H1 (cell line): ENCODE measurements at regions not wholly inside any gene's neighbourhood (a gene's known extent, or its start where the extent isn't known, plus 50 kb on each side); places are given as distances from the start of the nearest gene placed in this dataset.

Experiments
- CTCF ChIA-PET: fragments of 300-600 bp; sonication (Branson Sonifier 250); formaldehyde crosslinking; loops from one replicate; lab custom pipeline; 2021; ENCODE audit not compliant: partially characterized antibody; lab: Charles Lee
- POLR2A ChIA-PET: fragments of 300-600 bp; sonication (Branson Sonifier 250); formaldehyde crosslinking; loops from one replicate; lab custom pipeline; 2021; ENCODE audit warnings: inconsistent platforms; ENCODE audit not compliant: partially characterized antibody; lab: Charles Lee
- DNase-seq, 2 experiments: peaks; one replicate each; pipeline versions ENCODE4 v3.0.0 to v3.0.0-alpha.2; 2010 to 2022; ENCODE audit warnings: low spot score in 2 of 2, low read depth in 1 of 2, mixed read lengths in 1 of 2
- FAIRE-seq: peaks from 2 replicates; lab custom pipeline; 2011; peaks lifted over from hg19 to GRCh38; lab: Jason Lieb, UNC
- H2AFZ ChIP-seq: 2 replicates; pipeline ENCODE4 v1.8.1; 2012; ENCODE audit warnings: low read length, inconsistent platforms
- H2AK5ac ChIP-seq: 2 replicates; pipeline ENCODE4 v1.6.1; 2013; ENCODE audit warnings: low read depth, low read length
- H2BK120ac ChIP-seq: replicated peaks from 2 replicates; pipeline ENCODE3; 2013; ENCODE audit warnings: low read depth, low read length, inconsistent platforms
- H2BK12ac ChIP-seq: 2 replicates; pipeline ENCODE4 v1.6.1; 2013; ENCODE audit warnings: low read depth, low read length
- H2BK15ac ChIP-seq: 2 replicates; pipeline ENCODE4 v1.6.1; 2013; ENCODE audit warnings: low read length
- H2BK20ac ChIP-seq: 2 replicates; pipeline ENCODE4 v1.6.1; 2013; ENCODE audit warnings: low read length
- H2BK5ac ChIP-seq: 2 replicates; pipeline ENCODE4 v1.6.1; 2013; ENCODE audit warnings: low read depth, low read length
- H3K14ac ChIP-seq: 2 replicates; pipeline ENCODE4 v1.6.1; 2013; ENCODE audit warnings: inconsistent platforms; ENCODE audit not compliant: insufficient read length
- H3K18ac ChIP-seq: 2 replicates; pipeline ENCODE4 v1.6.1; 2013; ENCODE audit warnings: low read length; ENCODE audit errors: extremely low read depth
- H3K23ac ChIP-seq: 2 replicates; pipeline ENCODE4 v1.6.1; 2013; ENCODE audit warnings: inconsistent platforms; ENCODE audit not compliant: insufficient read length
- H3K23me2 ChIP-seq: 2 replicates; pipeline ENCODE4 v1.6.1; 2013; ENCODE audit warnings: low read depth, low read length
- H3K27ac ChIP-seq: 2 replicates; pipeline ENCODE4 v1.6.1; 2011; ENCODE audit warnings: low read depth, low read length, inconsistent platforms
- H3K27me3 ChIP-seq, 4 experiments: replicated peaks in 1 of 4; 1 replicate in 1 of 4; 2 replicates in 3 of 4; pipeline versions ENCODE4 v1.6.1 to v1.8.1; 2011 to 2013; ENCODE audit warnings: low read length in 3 of 4, mild to moderate bottlenecking in 3 of 4, inconsistent platforms in 2 of 4, mixed read lengths in 2 of 4, moderate library complexity in 1 of 4; ENCODE audit not compliant: control insufficient read depth in 3 of 4, insufficient read depth in 3 of 4; ENCODE audit errors: extremely low read depth in 1 of 4
- H3K36me3 ChIP-seq, 4 experiments: 2 replicates each; pipeline versions ENCODE4 v1.6.1 to v1.8.1; 2011 to 2013; ENCODE audit warnings: mild to moderate bottlenecking in 4 of 4, low read length in 3 of 4, moderate library complexity in 2 of 4, control low read depth in 1 of 4, inconsistent platforms in 1 of 4; ENCODE audit not compliant: insufficient read depth in 4 of 4, control insufficient read depth in 2 of 4
- H3K4ac ChIP-seq: replicated peaks from 2 replicates; pipeline ENCODE3; 2013; ENCODE audit warnings: low read length, low read depth, mixed read lengths, inconsistent platforms; ENCODE audit not compliant: insufficient read length
- H3K4me1 ChIP-seq, 4 experiments: replicated peaks in 1 of 4; 1 replicate in 1 of 4; 2 replicates in 3 of 4; pipeline versions ENCODE4 v1.6.1 to v1.8.1; 2011 to 2013; ENCODE audit warnings: low read length in 3 of 4, inconsistent platforms in 2 of 4, mixed read lengths in 1 of 4; ENCODE audit not compliant: insufficient read depth in 4 of 4, control insufficient read depth in 3 of 4
- H3K4me2 ChIP-seq, 2 experiments: 2 replicates each; pipeline versions ENCODE4 v1.6.1 to v1.8.1; 2011 to 2013; ENCODE audit warnings: low read depth in 2 of 2, low read length in 2 of 2, control low read depth in 1 of 2, inconsistent platforms in 1 of 2, mild to moderate bottlenecking in 1 of 2; ENCODE audit not compliant: insufficient read depth in 1 of 2
- H3K4me3 ChIP-seq, 4 experiments: fragments of 200-600, 300-600 bp in 1 of 4; sonication (generic), shearing (Covaris generic), sonication (Bioruptor Twin) in 1 of 4; 2 replicates each; pipeline versions ENCODE4 v1.5.1 to v1.8.1; 2011 to 2016; ENCODE audit warnings: low read length in 4 of 4, low read depth in 3 of 4, control low read depth in 2 of 4, inconsistent platforms in 2 of 4, mild to moderate bottlenecking in 2 of 4, mixed read lengths in 1 of 4, moderate library complexity in 1 of 4; ENCODE audit not compliant: insufficient read depth in 2 of 4; ENCODE audit errors: extremely low read depth in 1 of 4
- H3K56ac ChIP-seq: replicated peaks from 2 replicates; pipeline ENCODE3; 2013; ENCODE audit warnings: low read depth, mild to moderate bottlenecking, mixed read lengths, low read length, inconsistent platforms; ENCODE audit not compliant: insufficient read length
- H3K79me1 ChIP-seq: 2 replicates; pipeline ENCODE4 v1.6.1; 2013; ENCODE audit warnings: low read depth, low read length, control low read depth
- H3K79me2 ChIP-seq, 2 experiments: 2 replicates each; pipeline versions ENCODE4 v1.6.1 to v1.8.1; 2012 to 2013; ENCODE audit warnings: low read length in 2 of 2, mild to moderate bottlenecking in 2 of 2, inconsistent platforms in 1 of 2; ENCODE audit not compliant: insufficient read depth in 2 of 2, control insufficient read depth in 1 of 2
- H3K9ac ChIP-seq, 4 experiments: replicated peaks in 1 of 4; 1 replicate in 1 of 4; 2 replicates in 3 of 4; pipeline versions ENCODE4 v1.6.1 to v1.8.1; 2011 to 2013; ENCODE audit warnings: low read depth in 3 of 4, low read length in 3 of 4, control low read depth in 2 of 4, mild to moderate bottlenecking in 2 of 4, moderate library complexity in 2 of 4, inconsistent platforms in 1 of 4; ENCODE audit errors: extremely low read depth in 1 of 4
- H3K9me3 ChIP-seq, 2 experiments: 2 replicates each; pipeline versions ENCODE4 v1.6.1 to v1.8.1; 2012 to 2013; ENCODE audit warnings: mild to moderate bottlenecking in 2 of 2, moderate library complexity in 2 of 2, control low read depth in 1 of 2, inconsistent platforms in 1 of 2, low read depth in 1 of 2, low read length in 1 of 2, mixed read lengths in 1 of 2; ENCODE audit not compliant: insufficient read depth in 2 of 2
- H4K20me1 ChIP-seq, 2 experiments: replicated peaks in 1 of 2; 2 replicates each; pipeline versions ENCODE3 to v1.8.1; 2011 to 2013; ENCODE audit warnings: inconsistent platforms in 2 of 2, low read length in 2 of 2, mild to moderate bottlenecking in 1 of 2; ENCODE audit not compliant: insufficient read depth in 2 of 2, control insufficient read depth in 1 of 2
- H4K5ac ChIP-seq: 2 replicates; pipeline ENCODE4 v1.6.1; 2013; ENCODE audit warnings: low read length, low read depth, mixed read lengths, inconsistent platforms; ENCODE audit not compliant: insufficient read length
- H4K8ac ChIP-seq: 2 replicates; pipeline ENCODE4 v1.8.0; 2013; ENCODE audit warnings: mild to moderate bottlenecking, moderate library complexity, low read length, inconsistent platforms; ENCODE audit not compliant: insufficient read depth; ENCODE audit errors: extremely low read depth
- H4K91ac ChIP-seq: replicated peaks from 2 replicates; pipeline ENCODE3; 2013; ENCODE audit warnings: low read length, mixed read lengths, inconsistent platforms; ENCODE audit not compliant: insufficient read length
- BACH1 ChIP-seq: IDR thresholded peaks from 2 replicates; pipeline ENCODE4 v1.6.1; 2012; ENCODE audit warnings: low read length, improper control_type of control experiment
- GTF2F1 ChIP-seq: IDR thresholded peaks from 2 replicates; pipeline ENCODE4 v1.6.1; 2012; ENCODE audit warnings: low read depth, low read length, improper control_type of control experiment, borderline replicate concordance
- HDAC2 ChIP-seq, 2 experiments: fragments of 300-600 bp in 1 of 2; sonication (generic) in 1 of 2; IDR thresholded peaks; 2 replicates each; pipeline ENCODE4 v1.6.1; 2011 to 2012; ENCODE audit warnings: low read depth in 2 of 2, low read length in 2 of 2, mild to moderate bottlenecking in 2 of 2, moderate library complexity in 2 of 2, borderline replicate concordance in 1 of 2, inconsistent platforms in 1 of 2
- MAX ChIP-seq: IDR thresholded peaks from 2 replicates; pipeline ENCODE4 v1.6.1; 2012; ENCODE audit warnings: inconsistent platforms
- SRF ChIP-seq: IDR thresholded peaks from 2 replicates; pipeline ENCODE4 v1.6.1; 2011; ENCODE audit warnings: mild to moderate bottlenecking, low read depth, low read length, moderate library complexity
- TAF1 ChIP-seq: IDR thresholded peaks from 2 replicates; pipeline ENCODE4 v1.6.1; 2011; ENCODE audit warnings: mild to moderate bottlenecking, low read depth, low read length
- TEAD4 ChIP-seq: IDR thresholded peaks from 2 replicates; pipeline ENCODE4 v1.6.1; 2012; ENCODE audit warnings: low read depth, low read length, inconsistent platforms, mixed read lengths
- WGBS, 2 experiments: shearing (Covaris generic) in 1 of 2; methylation state at CpG; one replicate each; pipeline versions ENCODE4 v1.1.6 to v1.1.7; 2013 to 2015; ENCODE audit warnings: low lambda C conversion rate in 2 of 2, mixed read lengths in 2 of 2, inconsistent platforms in 1 of 2, low coverage in 1 of 2, missing lambda C conversion rate in 1 of 2; ENCODE audit not compliant: insufficient replicate concordance in 2 of 2, insufficient coverage in 1 of 2, insufficient read length in 1 of 2; ENCODE audit errors: extremely low coverage in 1 of 2, missing lambda C conversion rate in 1 of 2; 5-methylcytosine and 5-hydroxymethylcytosine counted together
- TF ChIP-seq, protein P1 (sequence below): IDR thresholded peaks from 2 replicates; pipeline ENCODE4 v1.6.1; 2012; ENCODE audit warnings: low read length, inconsistent platforms
- TF ChIP-seq, protein P2 (sequence below), 3 experiments: IDR thresholded peaks; 1 replicate in 2 of 3; 2 replicates in 1 of 3; pipeline versions ENCODE4 v1.5.1 to v1.6.1; 2011; ENCODE audit warnings: low read length in 3 of 3, mild to moderate bottlenecking in 3 of 3, inconsistent platforms in 2 of 3, low read depth in 1 of 3, moderate library complexity in 1 of 3; ENCODE audit not compliant: insufficient read depth in 1 of 3; ENCODE audit errors: control extremely low read depth in 1 of 3

DNA sequence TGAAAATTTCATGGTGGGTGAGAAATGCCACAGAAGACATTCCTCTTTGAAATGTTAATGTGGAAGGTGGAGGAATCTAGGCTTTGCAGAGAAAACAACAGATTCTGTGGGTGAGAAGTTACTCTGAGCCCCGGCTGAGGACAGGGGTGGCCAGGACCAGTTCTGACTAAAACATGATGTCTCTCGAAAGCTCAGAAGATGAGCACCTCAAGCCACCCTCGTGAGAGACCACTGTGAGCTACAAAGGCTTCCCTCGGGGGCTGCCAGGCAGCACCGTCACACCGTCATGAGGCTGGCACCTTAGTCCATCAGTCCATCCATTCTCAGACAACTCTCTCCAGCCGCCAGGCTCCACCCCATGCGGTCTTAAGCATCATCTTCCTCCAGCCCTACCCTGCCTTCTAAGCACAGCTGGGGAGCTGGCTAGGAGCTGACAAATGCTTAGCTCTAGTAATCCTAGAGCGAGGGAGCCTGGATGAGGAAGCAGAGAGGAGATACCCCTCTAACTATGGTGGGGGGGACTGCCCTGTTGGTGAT lies 360.5 kb downstream of the SHANK2 start:
- 93% methylated on average over 9 of the region's 9 CpGs; no CpG with 5 or more reads in 1 of the 2 experiments for WGBS, 2 experiments
- Histone ChIP-seq H3K14ac (no peak overlapping the region), H4K91ac (no peak overlapping the region), H3K56ac (no peak overlapping the region), H2BK120ac (no peak overlapping the region), H3K4me3 (no peak overlapping the region), H4K5ac (no peak overlapping the region), H3K4me1 (peaks cover 0 to 4% (median 2%) of the 10 kb centered on the region in 4 experiments; a peak in 3 of 7 replicates), H3K36me3 (peaks cover 0 to 3% (median 0%) of the 10 kb centered on the region in 4 experiments; a peak in 2 of 8 replicates), H3K27ac (no peak overlapping the region), H2AFZ (no peak overlapping the region), H3K23ac (no peak overlapping the region), H3K23me2 (no peaks in the 10 kb centered on the region), H4K20me1 (peaks cover 0 to 2% of the 10 kb centered on the region in 2 experiments), H3K9ac (no peak overlapping the region), H4K8ac (no peak overlapping the region), H2AK5ac (no peak overlapping the region), H2BK12ac (no peak overlapping the region), H2BK20ac (no peak overlapping the region), H3K79me1 (no peaks in the 10 kb centered on the region), H2BK5ac (no peak overlapping the region), H3K27me3 (no peaks in the 10 kb centered on the region), H3K9me3 (no peaks in the 10 kb centered on the region; a peak in 1 of 4 replicates), H3K79me2 (no peaks in the 10 kb centered on the region), H3K4me2 (no peak overlapping the region), H2BK15ac (no peak overlapping the region), H3K18ac (no peak overlapping the region), H3K4ac (no peak overlapping the region)
- DNase-seq (no peak), FAIRE-seq (no peak)
- ChIA-PET CTCF (interaction anchor here (0.7 to 1.5 kb wide), 6 partner anchors 9 to 288 kb away, joined by 3 to 6 read pairs (median 4); no protein-coding TSS in a partner anchor), POLR2A (no interaction called here)
- TF ChIP-seq, protein P1, sequence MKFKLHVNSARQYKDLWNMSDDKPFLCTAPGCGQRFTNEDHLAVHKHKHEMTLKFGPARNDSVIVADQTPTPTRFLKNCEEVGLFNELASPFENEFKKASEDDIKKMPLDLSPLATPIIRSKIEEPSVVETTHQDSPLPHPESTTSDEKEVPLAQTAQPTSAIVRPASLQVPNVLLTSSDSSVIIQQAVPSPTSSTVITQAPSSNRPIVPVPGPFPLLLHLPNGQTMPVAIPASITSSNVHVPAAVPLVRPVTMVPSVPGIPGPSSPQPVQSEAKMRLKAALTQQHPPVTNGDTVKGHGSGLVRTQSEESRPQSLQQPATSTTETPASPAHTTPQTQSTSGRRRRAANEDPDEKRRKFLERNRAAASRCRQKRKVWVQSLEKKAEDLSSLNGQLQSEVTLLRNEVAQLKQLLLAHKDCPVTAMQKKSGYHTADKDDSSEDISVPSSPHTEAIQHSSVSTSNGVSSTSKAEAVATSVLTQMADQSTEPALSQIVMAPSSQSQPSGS, result no peak
- no peak for TF ChIP-seq TAF1
- no peak for TF ChIP-seq BACH1
- no peak for TF ChIP-seq MAX
- TF ChIP-seq GTF2F1, result no peak
- TF ChIP-seq TEAD4, result no peak
- TF ChIP-seq, protein P2, sequence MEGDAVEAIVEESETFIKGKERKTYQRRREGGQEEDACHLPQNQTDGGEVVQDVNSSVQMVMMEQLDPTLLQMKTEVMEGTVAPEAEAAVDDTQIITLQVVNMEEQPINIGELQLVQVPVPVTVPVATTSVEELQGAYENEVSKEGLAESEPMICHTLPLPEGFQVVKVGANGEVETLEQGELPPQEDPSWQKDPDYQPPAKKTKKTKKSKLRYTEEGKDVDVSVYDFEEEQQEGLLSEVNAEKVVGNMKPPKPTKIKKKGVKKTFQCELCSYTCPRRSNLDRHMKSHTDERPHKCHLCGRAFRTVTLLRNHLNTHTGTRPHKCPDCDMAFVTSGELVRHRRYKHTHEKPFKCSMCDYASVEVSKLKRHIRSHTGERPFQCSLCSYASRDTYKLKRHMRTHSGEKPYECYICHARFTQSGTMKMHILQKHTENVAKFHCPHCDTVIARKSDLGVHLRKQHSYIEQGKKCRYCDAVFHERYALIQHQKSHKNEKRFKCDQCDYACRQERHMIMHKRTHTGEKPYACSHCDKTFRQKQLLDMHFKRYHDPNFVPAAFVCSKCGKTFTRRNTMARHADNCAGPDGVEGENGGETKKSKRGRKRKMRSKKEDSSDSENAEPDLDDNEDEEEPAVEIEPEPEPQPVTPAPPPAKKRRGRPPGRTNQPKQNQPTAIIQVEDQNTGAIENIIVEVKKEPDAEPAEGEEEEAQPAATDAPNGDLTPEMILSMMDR (IDR thresholded peaks at IDR 0.05; ENCODE audit: control extremely low read depth in 1 of 3, insufficient read depth in 1 of 3, low read depth in 1 of 3, low read length in 3 of 3), result no peak
- no peak for TF ChIP-seq HDAC2 (IDR thresholded peaks at IDR 0.05; ENCODE audit: borderline replicate concordance in 1 of 2, low read depth in 2 of 2, low read length in 2 of 2)
- TF ChIP-seq SRF, result no peak
